ENCODE measurements at regions not wholly inside any gene's neighbourhood (a gene's known extent, or its start where the extent isn't known, plus 50 kb on each side); places are given as distances from the start of the nearest gene placed in this dataset.

GRCh38 chr4:110357521-110357920 is 118.4 kb upstream of the ENPEP start:
- TF ChIP-seq FOXM1 (IDR thresholded peaks at IDR 0.05; ENCODE audit: borderline replicate concordance, low read depth) (no peak), EGR1 (IDR thresholded peaks at IDR 0.05) (no peak), CEBPB (IDR thresholded peaks at IDR 0.05) (no peak), TAF1 (IDR thresholded peaks at IDR 0.05; ENCODE audit: low read depth) (no peak), MAX (IDR thresholded peaks at IDR 0.05) (no peak), EP300 (IDR thresholded peaks at IDR 0.05; ENCODE audit: borderline replicate concordance) (no peak), TEAD4 (IDR thresholded peaks at IDR 0.05) (no peak), USF1 (IDR thresholded peaks at IDR 0.05) (no peak), REST (IDR thresholded peaks at IDR 0.05; ENCODE audit: low read depth) (no peak), TCF12 (IDR thresholded peaks at IDR 0.05; ENCODE audit: low read depth) (no peak), ZBTB7A (IDR thresholded peaks at IDR 0.05; ENCODE audit: low read depth) (no peak), CREB1 (IDR thresholded peaks at IDR 0.05; ENCODE audit: low read depth) (no peak), RAD21 (IDR thresholded peaks at IDR 0.05; ENCODE audit: low read depth) (no peak), YY1 (IDR thresholded peaks at IDR 0.05; ENCODE audit: low read depth) (no peak)

GRCh38 chr4:110354460-110354859 is 121.5 kb upstream of the ENPEP start:
- TF ChIP-seq YY1 (IDR thresholded peaks at IDR 0.05; ENCODE audit: low read depth) (no peak), TAF1 (IDR thresholded peaks at IDR 0.05; ENCODE audit: low read depth) (no peak), MAX (IDR thresholded peaks at IDR 0.05) (no peak), ZBTB7A (IDR thresholded peaks at IDR 0.05; ENCODE audit: low read depth) (no peak), USF1 (IDR thresholded peaks at IDR 0.05) (no peak), RAD21 (IDR thresholded peaks at IDR 0.05; ENCODE audit: low read depth) (no peak), CREB1 (IDR thresholded peaks at IDR 0.05; ENCODE audit: low read depth) (no peak), NFIC (IDR thresholded peaks at IDR 0.05) (no peak), FOXM1 (IDR thresholded peaks at IDR 0.05; ENCODE audit: borderline replicate concordance, low read depth) (no peak), REST (IDR thresholded peaks at IDR 0.05; ENCODE audit: low read depth) (no peak), TCF12 (IDR thresholded peaks at IDR 0.05; ENCODE audit: low read depth) (no peak), EGR1 (IDR thresholded peaks at IDR 0.05) (no peak), EP300 (IDR thresholded peaks at IDR 0.05; ENCODE audit: borderline replicate concordance) (no peak), TEAD4 (IDR thresholded peaks at IDR 0.05) (no peak), CEBPB (IDR thresholded peaks at IDR 0.05) (no peak)

- TF ChIP-seq ZBTB7A (IDR thresholded peaks at IDR 0.05; ENCODE audit: low read depth) (no peak), CEBPB (IDR thresholded peaks at IDR 0.05) (no peak), EGR1 (IDR thresholded peaks at IDR 0.05) (no peak), USF1 (IDR thresholded peaks at IDR 0.05) (no peak), REST (IDR thresholded peaks at IDR 0.05; ENCODE audit: low read depth) (no peak), CREB1 (IDR thresholded peaks at IDR 0.05; ENCODE audit: low read depth) (no peak), MAX (IDR thresholded peaks at IDR 0.05) (no peak), EP300 (IDR thresholded peaks at IDR 0.05; ENCODE audit: borderline replicate concordance) (no peak), NFIC (IDR thresholded peaks at IDR 0.05) (no peak), TAF1 (IDR thresholded peaks at IDR 0.05; ENCODE audit: low read depth) (no peak), RAD21 (IDR thresholded peaks at IDR 0.05; ENCODE audit: low read depth) (no peak), FOXM1 (IDR thresholded peaks at IDR 0.05; ENCODE audit: borderline replicate concordance, low read depth) (no peak), TCF12 (IDR thresholded peaks at IDR 0.05; ENCODE audit: low read depth) (no peak), TEAD4 (IDR thresholded peaks at IDR 0.05) (no peak)
Observed at GRCh38 chr4:110352670-110353442, 123.1 kb upstream of the ENPEP start.
